ENCODE measurements at regions not wholly inside any gene's neighbourhood (a gene's known extent, or its start where the extent isn't known, plus 50 kb on each side); places are given as distances from the start of the nearest gene placed in this dataset.
"Not testable (repeated sequence)": the region's sequence is repeated elsewhere in the genome, so short reads cannot be mapped to it uniquely, and the experiment has no call there.

DNA sequence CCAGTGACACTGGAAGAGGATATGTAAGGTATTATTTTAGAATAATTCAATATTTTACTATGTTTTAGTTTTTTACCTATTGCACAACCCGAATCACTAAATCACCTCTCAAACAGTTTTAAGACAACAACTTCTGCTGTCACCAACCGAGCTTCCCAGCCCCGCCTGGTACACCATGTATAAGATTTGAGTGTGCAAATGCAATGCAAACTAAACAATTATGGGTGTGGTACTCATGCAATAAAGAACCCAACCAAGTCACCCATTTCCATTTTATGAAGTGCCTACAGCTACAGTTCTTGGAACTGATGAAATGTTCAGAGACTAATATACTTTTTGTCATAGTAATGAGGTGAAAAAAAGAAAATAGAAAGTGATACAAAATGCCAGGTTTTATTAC, 256.2 kb downstream of the TAFA4 start:
- DNase-seq: no peak

DNA sequence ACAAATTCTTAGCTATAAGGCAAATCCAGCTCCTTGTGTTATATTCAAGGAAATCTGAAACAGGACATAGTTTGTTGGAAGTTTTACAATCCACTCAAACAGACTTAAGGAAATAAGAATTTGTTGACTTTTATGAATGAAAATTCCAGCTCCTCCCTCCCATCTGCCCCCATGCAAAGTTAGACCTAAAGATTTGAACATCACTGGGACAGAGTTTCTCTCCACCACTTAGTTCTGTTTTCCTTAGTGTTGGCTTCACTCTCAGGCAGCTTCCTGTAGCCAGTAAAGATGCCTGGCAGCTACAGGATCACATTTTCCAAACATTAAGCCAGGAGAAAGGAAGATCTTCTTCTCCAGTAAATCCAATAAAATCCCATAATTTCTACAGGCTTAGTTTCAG, 265.0 kb downstream of the TAFA4 start:
- DNase-seq: no peak

DNA sequence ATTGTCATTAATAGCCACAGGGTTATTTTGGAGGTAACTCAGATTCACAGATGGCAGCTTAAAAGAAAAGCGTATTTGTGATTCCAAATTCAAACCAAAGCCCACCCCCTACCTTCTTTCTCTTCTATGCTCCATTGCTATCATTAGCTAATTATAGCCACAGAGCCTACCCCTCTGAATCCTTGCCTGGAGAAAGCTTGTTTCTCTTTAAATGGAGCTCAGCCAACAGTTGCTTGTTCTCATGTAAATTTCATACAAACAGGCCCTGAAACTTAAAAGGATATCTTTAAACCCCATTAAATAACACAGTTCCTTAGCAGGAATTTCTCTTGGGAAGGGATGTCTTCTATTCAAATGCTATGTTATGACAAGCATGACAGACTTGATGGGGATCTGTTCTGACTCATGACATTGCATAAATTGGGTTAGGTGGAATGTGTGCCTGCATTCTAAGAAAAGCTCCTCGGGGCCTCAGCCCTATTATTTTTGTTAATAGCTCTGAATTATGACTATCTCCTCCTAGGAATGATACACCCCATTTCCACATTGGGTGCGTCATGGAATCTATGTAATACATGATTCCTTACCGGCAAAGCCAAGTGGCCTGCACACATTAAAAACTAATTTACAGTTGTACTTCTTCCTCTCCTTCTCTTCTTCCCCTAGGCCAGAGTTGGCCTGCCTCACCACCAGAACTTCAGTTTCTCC, 265.8 kb downstream of the TAFA4 start:
- no peak for DNase-seq

DNA sequence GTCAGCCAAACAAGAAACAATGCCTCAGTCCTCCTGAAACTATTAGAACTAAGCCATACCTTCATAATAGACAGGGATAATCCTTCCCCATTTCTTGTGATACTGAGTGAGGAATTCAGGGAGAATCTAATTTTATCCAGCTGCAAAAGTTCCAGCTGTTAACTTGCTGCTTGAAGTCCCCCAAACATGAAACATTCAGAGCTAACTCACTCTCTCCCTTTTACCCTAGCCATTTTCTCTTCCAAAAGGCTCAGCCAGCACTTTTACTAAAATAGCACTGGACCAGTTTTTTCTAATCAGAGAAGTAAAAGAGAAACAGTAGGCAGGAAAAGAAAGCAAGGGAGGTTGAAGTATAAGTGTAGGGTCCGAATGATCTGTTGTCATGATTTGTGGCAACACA, 268.1 kb downstream of the TAFA4 start:
- DNase-seq: no peak

DNA sequence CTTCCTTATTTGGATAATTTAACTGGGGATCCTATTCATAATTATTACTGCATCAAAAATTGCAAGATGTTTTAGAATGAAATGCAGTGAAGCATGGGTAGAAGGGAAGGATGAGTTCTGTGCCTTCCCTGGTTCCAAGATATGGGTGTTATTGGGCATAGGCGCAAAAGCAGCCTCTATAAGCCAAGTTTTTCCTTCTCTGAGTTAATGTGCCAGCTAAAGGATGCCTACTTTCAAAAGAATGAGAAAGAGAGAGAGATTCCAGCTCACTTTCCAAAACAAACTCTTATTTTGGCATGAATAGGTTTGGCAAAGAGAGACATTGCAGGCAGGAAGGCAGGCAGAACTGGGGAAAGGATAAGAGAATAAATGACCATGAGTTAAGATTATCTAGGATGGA, 270.2 kb downstream of the TAFA4 start:
- no peak for DNase-seq

DNA sequence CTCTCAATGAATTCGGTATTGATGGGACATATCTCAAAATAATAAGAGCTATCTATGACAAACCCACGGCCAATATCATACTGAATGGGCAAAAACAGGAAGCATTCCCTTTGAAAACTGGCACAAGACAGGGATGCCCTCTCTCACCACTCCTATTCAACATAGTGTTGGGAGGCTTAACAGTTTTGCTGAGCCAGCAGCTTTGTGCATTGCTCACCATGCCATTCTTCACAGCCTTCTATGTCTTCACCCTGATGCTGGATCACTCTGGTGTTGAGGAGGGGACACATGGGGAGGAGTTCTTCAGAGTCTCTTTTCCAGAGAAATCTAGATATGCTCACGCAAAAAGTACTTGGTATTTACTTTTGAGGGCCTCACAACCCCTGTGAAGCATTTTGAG, 281.7 kb downstream of the TAFA4 start:
- not testable (repeated sequence) for DNase-seq

DNA sequence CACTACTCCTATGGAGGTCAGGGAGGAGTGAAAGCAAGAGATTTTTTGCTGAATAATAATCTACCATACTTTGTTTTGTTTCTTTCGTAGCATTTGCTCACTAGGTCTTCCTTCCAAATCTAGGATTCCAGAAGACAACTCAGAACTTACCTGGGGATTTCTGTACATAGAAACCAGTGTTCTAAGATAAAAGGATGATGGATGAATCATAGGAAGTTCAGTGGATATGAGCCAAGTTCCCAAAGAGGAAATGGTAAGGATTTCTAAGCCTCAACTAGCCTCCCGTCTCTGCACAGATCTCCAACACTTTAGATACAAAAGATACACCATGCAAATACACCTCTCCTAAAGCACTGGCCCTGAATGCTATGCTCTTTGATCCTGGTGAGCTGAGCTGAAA, 283.9 kb downstream of the TAFA4 start:
- DNase-seq: no peak

DNA sequence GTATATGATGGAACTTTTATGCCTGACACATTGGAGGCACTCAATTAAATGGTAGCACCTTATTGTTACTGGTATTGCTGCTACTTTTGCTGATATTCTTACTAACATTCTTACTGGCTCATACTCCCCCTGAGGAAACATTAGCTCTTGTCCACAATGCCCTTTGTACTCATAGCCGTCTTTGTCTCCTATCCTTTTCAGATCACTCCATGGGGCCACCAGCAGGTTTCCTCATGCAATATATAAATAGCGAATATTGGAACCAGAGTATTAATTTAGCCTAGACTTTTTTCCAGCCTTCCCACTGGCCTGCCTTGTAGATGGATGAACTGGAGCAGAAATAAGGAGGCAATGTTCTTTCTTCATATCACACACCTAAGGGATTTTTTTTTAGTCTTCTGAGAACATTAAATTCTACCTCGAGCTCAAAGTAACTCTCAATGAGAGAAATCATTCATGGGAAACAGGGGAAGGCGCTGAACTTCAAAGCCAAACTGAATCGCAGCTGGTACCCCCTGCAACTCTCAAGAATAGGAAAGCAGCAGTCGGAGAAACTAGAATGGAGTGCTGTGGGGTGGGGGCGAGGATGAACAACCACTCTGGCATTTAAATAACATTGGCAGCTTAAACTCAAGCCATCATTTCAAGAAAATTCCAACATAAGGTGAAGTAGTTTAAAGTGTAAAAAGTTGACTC, 300.3 kb downstream of the TAFA4 start:
- no peak for DNase-seq

DNA sequence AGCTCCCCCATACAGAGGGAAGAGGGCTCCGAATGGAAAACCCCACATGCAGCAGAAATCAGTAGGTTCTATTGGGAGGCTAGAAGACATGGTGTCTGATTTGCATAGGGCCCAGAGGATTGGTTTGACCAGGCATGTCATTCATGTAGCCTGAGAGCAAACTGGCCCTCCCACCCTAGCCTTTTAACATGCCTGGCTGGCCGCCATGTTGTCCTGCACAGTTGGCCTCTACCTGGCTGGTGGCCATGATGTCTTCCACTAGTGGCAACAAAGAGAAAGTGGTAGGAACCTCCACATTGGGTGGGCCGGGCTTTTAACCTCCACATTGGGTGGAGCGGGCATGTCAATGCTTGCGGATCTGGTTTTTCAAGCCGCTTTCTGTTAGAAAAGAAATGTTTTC, 312.1 kb downstream of the TAFA4 start:
- no peak for DNase-seq

DNA sequence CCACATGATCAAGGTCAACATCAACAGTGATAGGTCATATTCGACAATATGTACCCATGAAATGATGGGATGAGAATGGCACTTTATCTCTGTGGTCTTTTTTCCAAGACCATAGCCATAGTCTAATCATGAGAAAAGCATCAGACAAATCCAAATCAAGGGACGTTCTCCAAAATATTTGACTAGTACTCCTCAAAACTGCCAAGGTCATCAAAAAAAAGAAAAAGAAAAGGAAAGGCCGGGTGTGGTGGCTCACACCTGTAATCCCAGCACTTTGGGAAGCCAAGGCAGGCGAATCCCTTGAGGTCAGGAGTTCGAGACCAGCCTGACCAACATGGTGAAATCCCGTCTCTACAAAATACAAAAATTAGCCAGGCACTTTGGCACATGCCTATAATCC, 318.3 kb downstream of the TAFA4 start:
- no peak for DNase-seq

DNA sequence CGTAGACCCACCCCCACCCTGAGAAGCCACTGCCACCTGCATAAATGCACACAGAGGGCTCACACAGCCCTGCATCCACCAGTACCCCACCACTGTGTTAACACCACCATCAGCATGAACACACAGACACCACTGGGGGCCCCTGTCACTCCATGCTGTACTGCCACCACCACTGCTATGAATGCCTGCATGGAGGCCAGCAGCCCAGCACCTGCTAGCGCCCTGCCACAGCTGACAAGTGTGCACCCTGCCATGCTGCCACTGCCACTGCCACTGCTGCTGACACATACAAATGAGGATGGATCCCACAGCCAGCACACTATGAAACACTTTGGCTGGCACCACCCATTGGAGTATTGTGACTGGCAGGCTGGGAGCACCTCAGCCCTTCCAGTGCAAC, 361.0 kb downstream of the TAFA4 start:
- DNase-seq: no peak

DNA sequence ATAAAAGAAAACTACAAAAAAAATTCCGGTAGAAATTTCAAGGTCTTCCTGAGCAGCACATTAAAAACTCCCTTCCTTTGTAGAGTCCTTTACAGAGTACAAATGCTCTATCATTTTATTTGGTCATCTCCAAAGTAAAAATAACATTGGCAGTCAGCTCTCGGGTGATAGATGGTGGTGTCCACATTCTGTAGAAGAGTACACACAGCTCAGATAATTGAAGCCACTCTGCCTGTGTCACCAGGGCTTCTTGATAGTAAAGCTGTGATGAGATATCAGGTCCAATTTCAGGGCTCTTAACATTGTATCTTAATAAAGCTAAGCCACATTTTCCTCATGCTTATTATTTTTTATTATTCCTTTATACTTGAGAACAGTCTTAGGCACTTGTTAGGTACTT, 371.6 kb downstream of the TAFA4 start:
- no peak for DNase-seq

DNA sequence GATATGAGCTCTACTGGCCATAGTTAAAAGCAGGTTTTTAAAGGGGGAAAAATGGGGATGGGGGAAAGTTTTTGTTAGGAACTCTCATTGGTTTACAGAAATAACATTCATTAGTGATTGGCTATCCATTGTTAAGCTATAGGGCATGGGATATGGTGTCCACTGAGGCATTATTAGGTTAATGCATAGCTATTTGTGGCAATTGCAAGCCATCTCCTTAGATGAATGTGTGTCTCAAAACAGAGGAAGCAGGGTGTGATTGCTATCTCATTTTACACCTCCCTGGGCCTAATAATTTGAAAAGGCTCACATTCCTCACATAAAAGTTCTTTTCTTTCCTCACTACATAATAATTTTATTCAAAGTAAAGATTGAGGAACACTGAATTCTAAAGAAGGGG, 396.6 kb downstream of the TAFA4 start:
- DNase-seq: no peak

DNA sequence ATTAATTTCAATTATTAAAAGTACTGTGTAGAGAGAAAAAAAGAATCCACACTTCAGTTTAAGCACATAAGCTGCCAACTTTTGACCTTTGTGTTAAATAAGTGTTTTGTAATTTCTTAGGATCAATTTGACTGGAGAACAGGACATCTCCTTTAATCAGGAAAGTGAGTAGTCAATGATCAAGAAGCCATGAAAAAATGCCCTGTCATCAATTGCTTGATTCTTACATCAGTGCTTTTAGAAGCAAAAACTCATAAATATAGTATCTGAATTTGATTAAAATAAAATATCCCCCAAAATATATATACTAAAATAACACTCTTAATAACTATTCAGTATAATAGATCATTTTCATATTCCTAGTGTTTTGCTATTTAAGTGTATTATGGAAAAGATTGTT, 409.0 kb downstream of the TAFA4 start:
- DNase-seq: no peak

DNA sequence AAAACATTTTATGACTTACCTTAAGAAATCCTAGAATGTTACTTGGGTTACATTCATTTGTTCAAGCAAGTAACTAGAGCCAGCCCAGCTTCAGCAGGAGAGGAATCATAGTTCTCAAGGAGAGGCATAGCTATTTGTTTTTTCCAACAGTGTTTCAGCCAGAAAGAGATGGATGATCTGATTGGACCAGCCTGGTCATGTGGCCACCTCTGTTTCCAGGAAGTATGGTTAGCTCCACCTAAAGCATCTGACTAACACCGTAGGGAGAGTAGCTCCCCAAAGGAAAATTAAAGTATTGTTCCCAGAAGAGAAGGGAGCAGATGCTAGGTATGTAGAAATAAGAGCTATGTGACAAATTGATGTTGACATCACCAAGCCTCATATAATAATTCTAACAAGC, 417.1 kb downstream of the TAFA4 start:
- no peak for DNase-seq

DNA sequence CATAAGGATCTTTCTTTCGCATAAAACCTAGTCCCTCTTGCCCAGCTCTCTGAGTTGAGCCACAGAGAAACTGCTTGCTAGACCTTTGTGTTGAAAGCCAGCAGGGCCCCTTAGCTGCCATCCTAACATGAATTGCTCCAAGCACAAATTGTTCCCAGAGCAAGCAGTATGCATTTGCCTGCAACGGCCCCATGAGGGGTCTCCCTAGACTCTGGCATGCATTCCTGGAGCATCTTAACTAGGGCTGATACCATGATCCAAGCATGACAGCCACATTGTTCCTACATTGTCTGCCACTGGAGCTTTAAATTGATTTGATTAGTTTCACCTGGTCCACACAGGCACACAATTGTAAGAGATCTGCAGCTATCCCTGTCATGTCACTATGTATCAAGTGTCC, 428.1 kb downstream of the TAFA4 start:
- no peak for DNase-seq

DNA sequence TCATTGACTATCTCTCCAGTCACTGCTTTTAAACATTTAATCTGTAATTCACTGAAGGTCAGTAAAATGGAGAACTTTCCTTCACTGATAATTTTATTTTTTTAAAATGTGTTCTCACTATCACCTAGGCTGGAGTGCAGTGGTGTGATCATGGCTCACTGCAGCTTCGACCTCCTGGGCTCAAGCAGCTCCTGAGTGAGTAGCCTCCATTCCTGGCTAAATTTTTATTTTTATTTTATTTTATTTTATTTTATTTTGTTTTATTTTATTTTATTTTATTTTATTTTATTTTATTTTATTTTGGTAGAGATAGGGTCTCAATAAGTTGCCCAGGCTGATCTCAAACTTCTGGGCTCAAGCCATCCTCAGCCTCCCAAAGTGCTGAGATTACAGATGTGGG, 446.5 kb downstream of the TAFA4 start:
- not testable (repeated sequence) for DNase-seq

DNA sequence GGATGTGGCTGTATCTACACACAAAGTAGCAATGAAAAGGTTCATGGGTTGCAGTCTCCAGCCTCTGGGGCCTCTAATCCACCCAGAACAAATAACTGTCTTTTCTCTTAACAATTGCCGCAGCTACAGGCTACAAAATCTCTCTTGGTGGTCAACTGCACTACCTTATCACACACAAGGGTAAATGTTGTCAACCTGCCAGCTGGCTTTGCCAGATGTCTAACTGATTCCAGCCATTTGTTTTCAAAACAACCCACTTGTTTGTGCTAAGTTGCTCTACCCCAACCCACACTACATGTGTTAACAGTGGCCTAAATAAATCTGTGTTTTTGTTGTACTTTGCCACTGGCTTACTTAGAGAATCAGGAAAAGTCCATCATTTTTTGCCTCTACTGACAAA, 447.3 kb downstream of the TAFA4 start:
- DNase-seq: no peak

DNA sequence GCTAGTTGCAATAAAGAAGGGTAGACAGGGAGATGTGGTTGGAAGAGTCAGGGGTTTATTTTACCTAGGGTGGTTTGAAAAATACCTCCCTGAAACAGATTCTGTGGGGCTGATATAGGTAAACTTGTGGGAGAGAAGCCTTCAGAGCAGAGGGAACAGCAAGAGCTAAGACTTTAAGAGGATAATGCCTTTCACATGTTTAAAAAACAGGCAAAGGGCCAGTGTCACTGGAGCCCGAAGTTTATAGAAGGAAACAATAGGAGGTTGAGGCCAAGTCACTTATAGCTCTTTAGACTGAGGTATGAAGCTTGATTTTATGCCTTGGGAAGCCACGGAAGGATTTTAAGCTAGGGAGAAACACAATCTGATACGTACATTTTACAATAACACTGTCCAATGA, 448.7 kb downstream of the TAFA4 start:
- no peak for DNase-seq

DNA sequence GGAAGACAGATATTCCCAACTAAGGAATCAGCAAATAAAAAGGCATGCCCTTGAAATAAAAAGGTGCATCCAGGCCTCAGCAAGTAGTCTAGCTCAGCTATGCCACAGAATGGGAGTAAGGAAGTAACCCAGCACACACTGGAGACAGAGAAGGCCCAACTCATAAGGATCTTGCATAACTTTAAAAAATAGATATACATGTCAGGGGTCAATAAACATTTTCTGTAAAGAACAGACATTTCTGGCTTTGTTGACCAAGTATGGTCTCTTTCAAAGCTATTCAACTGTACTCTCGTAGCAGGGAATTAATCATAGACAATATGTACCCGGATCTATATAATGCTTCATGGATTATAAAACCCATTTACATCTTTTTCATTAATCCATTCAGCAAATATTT, 449.3 kb downstream of the TAFA4 start:
- no peak for DNase-seq

DNA sequence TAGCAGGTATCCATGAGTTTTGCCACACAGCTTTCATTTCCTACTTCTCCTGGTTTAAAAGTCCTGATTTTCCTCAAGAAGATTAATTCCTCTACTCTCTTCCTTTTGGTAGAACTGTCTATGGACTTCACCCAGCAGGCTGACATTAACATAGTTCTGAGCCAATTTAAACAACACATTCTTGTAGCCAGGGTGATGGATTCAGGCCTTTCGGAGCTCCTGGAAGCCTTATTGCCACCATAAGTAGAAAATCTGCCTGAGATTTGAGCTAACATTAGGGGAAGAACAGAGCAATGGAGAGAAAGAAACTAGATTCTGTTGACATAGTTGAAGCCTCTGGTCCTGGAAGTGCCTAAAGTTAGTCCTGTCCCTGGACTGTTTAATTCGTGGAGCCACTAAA, 449.8 kb downstream of the TAFA4 start:
- no peak for DNase-seq

DNA sequence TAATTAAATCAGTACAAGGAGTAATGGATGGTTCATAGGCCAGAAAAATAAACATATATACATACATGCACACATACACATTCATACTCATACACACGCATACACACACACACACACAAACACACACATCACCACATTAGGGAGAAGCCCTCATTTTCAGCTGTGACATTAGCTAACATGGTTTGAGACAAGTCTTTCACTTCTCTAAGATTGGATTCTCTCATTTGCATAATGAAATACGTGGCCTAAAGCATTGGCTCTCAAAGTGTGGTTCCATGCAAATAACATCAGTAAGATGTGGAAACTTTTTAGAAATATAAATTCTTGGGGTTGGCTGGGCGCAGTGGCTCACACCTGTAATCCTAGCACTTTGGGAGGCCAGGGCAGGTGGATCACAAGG, 452.6 kb downstream of the TAFA4 start:
- no peak for DNase-seq

DNA sequence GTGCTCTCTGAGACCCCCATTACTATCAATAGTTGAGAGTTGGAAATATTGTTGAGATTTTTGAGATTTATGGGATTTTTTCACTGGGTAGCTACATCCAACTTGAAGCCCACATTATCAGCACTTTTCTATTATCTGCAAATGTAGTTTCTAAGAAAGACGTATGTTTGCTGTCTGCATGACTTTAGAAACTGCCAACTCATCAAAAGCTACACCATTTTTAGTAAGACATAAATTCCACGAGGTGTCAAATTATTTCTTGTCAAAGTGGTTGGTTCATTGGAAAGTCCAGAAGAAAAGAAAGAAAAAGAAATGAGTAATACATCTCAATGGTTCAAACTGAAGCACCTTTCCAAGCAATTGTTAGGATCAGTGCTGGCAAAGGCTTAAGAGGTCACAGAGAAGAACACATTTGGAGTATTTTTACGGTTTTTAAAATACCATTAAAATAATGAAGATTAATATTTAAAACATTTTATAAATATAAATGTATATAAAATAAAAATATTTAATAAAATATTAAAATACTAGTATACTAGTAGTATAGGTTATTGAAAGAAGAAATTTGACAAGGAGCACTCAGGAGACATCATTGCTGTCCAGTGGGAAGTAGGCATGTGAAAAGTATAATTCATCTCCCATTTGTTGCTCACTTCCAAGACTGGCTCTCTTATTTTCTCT, 463.5 kb downstream of the TAFA4 start:
- no peak for DNase-seq

DNA sequence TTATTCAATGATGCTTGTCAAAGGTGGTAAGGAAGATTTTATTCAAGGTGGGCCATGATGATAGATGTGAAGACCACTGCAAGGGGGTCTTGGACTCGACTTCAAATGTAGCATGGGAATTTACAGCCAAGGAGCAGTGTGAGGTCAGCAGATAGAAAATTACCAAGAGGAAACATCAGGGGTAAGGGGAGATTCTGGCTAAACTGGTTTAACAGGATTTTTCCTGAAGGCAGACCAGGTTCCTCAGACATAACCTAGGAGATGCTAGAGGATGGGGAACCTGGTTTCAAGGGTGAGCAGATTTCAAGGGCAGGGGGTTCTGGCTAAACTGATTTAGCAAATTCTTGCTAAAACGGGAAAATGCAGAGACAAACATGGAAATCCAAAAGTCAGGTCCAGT, 464.9 kb downstream of the TAFA4 start:
- DNase-seq: no peak

DNA sequence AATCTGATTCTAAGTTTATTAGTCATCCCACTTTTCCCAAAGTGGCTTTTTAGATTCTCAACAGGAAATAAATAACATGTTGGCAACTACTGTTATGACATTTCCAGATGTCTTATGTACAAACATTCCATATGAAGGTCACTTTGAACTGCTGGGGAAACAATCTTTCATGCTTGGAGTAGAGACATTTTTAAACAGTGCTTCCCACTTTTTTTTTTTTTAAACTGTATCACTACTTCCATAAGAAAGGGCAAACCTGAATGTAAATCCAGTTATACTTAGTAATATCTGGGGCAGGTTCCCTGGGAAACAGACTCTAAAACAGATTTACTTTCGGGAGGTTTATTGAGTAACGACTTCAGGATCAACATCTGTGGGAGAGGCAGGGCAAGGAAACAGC, 473.8 kb downstream of the TAFA4 start:
- DNase-seq: no peak
